ENCODE measurements at regions not wholly inside any gene's neighbourhood (a gene's known extent, or its start where the extent isn't known, plus 50 kb on each side); places are given as distances from the start of the nearest gene placed in this dataset.

DNA sequence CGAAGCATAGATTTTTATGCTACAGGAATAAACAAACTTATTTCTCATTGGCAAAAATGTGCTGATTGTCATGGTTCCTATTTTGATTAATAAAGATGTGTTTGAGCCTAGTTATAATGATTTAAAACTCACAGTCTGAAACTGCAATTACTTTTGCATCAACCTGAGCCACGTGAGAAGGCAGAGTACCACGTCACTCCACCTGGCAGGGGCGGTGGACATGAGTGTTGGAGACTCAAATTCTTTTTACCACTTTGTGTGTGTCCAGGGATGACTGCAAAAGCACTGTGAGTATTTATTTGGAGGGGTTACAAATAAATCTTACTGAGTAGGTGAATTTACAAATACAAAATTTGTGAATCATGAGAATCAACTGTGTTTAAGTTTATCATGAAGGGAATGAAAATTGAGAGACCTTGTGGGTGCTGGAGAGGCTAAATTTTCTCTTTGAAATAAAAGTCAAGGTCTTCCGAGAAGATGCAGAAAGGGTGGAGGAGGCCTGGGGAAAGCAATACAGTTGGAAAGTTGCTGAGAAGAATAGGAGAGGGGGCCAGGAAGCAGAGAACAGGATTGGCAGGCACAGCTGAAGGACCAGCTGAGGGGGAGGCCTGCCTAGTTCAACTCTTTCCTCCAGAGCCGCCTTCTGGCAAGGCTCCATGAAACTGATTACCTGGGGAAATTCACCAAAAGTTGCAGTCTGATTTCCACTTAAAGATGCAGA, 316.4 kb downstream of the MYCN start:
- TF ChIP-seq, protein P1, sequence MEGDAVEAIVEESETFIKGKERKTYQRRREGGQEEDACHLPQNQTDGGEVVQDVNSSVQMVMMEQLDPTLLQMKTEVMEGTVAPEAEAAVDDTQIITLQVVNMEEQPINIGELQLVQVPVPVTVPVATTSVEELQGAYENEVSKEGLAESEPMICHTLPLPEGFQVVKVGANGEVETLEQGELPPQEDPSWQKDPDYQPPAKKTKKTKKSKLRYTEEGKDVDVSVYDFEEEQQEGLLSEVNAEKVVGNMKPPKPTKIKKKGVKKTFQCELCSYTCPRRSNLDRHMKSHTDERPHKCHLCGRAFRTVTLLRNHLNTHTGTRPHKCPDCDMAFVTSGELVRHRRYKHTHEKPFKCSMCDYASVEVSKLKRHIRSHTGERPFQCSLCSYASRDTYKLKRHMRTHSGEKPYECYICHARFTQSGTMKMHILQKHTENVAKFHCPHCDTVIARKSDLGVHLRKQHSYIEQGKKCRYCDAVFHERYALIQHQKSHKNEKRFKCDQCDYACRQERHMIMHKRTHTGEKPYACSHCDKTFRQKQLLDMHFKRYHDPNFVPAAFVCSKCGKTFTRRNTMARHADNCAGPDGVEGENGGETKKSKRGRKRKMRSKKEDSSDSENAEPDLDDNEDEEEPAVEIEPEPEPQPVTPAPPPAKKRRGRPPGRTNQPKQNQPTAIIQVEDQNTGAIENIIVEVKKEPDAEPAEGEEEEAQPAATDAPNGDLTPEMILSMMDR (IDR thresholded peaks at IDR 0.05), result no peak
- no peak for TF ChIP-seq POLR2A (IDR thresholded peaks at IDR 0.05)
- no peak for TF ChIP-seq POLR2AphosphoS5 (IDR thresholded peaks at IDR 0.05)
